NCI-H524 (cell line): ENCODE measurements at regions not wholly inside any gene's neighbourhood (a gene's known extent, or its start where the extent isn't known, plus 50 kb on each side); places are given as distances from the start of the nearest gene placed in this dataset.

Experiments used
- DNase-seq, 2 experiments: peaks; one replicate each; lab custom pipeline; 2025; lab: John Stamatoyannopoulos, UW

DNA sequence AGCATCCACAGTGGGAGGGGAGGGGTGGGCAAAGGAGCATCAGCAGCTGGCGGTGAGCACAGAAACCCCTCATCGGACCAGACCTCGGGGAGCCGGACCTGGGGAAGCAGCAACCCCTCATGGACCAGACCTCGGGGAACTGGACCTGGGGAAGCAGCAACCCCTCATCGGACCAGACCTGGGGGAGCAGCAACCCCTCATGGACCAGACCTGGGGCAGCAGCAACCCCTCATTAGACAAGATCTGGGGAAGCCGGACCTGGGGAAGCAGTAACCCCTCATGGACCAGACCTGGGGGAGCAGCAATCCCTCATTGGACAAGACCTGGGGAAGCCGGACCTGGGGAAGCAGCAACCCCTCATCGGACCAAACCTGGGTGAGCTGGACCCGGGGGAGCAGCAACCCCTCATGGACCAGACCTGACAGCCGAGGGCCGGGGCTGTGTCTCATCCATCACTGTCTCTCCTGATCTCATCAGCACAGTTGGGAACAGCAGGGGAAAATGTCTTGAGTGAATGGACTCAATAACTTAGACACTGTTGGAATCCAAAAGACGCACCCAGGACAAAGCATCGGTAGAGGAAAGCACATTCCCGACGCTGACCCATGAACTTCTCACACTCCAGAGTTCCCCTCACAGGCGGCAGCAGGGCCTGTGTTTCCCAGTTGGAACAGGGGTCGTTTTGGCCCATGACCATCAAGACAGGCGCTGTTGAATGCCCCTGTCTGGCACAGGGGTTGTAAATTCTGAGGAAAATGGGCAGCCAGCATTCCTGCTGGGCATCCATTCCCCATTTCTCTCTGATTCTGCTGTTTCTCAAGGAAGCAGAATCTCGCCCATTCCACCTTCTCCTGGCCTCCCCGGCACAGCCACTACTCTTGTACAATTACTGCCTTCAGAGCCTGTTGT is 1494.6 kb downstream of the TBC1D22A start:
- DNase-seq: no peak

DNA sequence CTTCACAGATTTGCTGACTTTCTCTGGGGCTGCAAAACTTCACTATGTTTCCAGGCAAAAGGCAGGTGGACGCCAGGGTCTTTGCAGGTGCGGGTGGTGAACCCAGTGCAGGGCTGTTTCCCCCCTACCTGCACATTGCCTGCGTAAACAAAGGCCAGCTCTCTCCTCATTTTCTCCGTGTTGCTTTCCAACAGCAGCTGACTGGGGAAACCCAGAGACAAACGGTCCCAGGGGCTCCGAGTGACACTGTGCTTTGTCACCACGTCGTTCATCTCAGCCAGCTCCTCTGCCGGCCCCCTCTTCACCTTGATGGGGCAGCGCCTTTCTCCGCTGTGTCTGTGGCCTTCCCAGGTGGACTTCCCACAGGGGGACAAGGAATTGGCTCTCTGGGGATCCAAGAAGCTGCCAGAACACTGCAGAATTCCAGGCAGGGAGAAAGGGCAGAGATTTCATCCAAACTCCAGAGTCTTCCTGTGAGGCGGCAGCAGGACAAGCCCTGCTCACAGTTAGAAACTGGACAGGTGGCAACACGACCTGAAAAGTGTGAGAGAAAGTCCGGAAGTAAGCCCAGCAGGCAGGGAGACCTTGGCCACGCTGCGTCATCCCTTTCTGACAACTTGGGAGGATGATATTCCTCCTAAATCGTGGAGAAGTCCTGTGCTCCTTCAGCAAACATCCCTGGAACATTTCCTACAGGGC is 1493.7 kb downstream of the TBC1D22A start:
- DNase-seq: no peak

DNA sequence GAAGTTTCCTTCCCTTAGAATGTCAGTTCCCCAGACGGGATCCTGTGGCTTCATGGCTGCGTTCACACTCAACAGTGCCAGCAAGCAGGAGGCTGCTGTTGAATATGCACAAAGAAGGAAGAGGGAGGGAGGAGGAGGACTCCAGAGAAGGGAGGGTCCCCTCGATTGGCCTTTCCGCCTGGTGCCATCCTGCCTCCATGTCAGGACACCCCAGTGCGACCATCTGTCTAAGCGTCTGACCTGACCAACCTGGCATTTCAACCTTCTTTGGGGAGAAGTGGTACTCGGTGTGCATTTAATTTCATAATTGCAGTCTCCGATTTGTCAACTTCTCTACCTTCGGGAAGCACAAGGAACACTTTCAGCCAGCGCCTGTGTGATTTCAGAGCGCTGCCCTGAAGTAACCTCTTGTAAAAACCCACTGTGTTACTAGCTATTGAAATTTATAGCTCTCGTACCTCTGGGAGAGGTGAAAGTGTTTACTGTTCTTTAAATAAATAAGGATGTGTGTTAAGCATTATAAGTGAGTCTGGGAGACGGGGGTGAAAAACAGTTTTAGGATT is 1491.9 kb downstream of the TBC1D22A start:
- DNase-seq: peak; percentile 59 to 66

DNA sequence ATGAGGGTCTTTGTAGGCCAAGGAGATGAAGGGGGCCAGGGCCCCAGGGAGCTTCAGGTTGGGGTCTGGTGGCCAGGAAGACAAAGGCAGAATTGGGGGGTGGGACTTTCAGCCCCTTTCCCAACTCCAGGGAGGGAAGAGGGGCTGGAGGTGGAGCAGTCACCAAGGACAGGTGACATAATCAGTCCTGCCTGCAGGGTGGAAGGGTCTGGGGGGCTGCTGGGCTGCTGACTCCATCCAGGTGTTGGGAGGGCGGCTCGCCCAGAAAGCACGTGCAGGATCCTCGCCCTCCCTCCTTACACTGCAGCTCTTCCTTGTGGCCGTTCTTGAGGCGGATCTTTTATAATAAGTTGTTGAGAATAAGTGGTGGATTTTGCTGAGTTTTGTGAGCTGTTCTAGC is 1491.1 kb downstream of the TBC1D22A start:
- DNase-seq: no peak

DNA sequence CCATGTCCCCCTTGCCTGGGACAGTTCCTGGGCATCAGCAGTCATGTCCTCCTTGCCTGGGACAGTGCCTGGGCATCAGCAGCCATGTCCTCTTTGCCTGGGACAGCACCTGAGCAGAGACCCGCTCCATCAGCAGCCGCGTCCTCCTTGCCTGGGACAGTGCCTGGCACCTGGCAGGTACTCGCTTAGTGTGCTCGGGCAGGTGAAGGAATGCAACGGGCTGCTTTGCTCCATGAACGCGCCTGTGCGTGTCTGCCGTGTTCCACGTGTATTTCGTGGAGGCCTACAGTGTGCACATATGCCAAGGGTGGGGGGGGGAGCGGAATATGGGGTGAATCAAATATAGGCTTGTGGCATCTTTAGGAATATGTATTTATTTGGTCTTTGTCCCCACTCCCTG is 1490.7 kb downstream of the TBC1D22A start:
- no peak for DNase-seq

DNA sequence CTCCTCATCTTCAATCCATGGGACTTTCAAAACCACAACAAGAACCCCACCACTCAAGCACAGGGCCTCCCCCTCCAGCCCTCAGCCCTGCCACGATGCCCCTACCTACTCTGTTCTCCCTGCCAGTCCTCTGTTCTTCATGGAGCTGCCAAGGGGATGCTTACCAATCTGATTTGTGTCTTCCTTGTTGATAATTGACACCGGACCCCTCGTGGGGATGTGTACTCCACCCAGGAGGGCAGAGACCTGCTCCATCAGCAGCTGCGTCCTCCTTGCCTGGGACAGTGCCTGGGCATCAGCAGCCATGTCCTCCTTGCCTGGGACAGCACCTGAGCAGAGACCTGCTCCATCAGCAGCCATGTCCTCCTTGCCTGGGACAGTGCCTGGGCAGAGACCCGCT is 1489.2 kb downstream of the TBC1D22A start:
- DNase-seq: no peak

DNA sequence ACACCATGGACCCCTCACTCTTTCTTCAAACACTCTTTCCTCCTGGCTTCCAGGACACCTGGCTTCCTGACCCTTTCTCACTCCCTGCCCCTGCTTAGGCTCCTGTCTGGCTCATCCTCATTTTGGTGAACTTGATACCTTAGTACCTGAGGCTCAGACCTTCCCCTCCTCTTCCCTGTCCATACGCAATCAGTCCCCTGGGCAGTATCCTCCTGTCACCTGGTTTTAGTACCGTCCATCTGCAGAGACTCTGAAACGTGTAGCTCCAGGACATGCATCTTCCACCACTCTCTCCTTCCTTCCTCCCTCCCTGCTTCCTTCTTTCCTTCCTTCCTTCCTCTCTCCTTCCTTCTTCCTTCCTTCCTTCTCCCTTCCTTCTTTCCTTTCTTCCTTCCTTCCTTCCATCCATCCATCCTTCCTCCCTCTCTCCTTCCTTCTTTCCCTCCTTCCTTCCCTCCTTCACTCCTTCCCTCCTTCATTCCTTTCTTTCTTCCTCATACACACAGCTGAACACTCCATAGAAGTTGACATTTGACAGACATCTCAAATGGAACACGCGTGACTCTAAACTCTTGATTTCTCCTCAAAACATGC is 1488.6 kb downstream of the TBC1D22A start:
- no peak for DNase-seq

DNA sequence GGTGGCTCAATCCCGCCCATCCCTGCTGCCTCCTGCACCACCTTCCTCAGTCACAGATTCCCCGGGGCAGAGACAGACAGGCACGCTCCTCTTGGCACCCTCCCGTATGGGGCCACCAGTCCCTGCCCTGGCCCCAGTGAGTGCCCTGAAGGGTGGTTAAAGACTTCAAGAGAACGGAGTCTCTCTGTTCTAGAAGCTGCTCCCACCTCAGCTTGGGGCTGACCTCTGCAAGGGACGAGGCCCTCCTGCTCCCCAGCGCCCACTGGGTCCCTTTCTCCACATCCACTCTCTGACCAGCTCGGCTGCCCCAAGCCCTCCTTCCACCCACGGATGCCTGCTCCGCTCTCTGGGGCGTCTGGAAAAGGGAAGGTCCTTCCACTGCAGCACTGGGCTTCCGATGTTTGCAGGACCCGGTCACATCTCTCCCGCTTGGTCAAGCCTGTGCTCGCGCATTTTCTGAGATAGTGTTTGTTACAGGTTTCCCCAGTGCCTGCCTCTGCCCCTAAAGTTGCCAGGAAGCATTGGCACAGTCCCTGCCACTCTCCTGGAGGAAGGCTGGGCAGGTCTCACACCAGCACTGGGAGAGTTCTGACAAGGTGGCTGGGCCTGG is 1487.9 kb downstream of the TBC1D22A start:
- no peak for DNase-seq

DNA sequence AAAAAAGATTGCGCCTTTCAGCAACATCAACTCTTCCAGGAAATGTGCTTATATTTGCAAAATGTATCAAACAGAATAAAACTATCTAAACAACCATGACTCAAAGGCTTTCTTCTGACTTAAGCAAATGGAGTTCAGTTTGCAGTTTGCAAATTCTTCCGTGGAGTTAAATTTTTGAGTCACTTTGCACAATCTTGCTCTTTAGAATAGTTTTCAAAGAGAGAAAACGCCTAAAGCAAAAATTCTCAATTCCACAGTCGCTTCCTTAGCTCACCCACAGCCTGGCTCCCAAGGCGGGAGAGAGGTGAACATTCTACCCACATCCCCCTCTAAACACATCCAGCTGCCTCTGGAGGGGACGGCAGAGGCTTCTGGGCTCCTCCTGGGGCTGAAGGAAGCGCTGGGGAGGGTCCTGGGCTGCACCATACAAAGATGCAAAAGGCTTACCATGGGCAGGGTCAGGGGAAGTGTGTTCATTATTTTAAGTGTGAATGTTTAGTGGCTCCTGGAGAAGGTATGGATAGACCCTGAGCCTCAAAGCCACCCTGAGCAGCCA is 1487.3 kb downstream of the TBC1D22A start:
- no peak for DNase-seq

DNA sequence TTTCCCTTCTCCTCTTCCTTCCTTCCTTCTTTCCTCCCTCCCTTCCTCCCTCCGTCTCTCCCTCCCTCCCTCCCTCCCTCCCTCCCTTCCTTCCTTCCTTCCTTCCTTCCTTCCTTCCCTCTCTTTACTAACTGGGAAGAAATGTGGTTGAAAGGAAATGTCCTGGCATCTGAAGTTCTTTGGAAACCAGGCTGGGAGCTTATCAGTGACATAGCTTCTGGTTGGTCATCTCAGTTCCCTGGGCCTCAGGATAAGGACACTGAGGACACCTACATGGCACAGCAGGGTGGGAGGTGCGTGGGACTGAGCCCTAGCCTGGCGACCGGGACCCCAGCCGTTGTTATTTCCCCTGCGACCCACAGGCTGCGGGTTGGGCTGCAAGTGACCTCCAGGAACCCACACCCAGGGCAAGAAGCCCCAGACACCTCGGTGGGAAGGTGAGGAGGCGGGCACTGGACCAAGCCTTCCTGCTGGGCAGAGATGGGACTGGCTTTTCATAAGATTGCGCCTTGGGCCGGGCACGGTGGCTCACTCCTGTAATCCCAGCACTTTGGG is 1486.5 kb downstream of the TBC1D22A start:
- no peak for DNase-seq

DNA sequence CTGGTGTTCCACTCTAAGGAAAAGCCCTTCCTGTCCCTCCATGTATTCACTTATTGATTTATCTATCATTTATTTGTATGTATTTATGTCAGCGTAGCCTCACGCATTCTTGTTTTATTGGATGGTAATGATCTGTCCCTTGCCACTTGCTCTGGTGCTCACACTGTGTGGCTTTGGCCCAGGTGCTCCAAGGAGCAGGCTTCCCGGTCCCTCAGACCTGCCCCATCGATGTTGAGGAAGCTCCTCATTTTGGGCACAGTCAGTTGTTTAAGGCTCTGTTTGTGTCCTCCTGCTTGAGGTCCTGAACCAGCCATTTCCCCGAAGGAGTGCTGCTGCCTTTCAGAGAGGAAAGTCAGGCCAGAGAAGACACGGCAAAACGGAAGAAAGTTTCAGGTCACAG is 1485.4 kb downstream of the TBC1D22A start:
- DNase-seq: no peak

DNA sequence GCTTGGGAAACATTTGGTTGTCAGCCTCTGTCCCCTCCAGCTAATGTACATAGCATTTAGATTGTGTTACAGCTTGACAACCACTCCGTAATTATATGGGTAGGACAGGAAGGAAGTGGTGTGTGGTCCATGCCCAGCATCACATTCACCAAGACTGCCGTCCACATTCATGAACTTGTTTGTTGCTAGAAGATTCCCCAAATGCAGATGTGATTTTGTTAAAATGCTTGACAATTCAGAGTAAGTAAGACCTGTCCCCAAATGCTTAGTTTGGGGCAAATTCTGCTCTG is 1482.7 kb downstream of the TBC1D22A start:
- no peak for DNase-seq

DNA sequence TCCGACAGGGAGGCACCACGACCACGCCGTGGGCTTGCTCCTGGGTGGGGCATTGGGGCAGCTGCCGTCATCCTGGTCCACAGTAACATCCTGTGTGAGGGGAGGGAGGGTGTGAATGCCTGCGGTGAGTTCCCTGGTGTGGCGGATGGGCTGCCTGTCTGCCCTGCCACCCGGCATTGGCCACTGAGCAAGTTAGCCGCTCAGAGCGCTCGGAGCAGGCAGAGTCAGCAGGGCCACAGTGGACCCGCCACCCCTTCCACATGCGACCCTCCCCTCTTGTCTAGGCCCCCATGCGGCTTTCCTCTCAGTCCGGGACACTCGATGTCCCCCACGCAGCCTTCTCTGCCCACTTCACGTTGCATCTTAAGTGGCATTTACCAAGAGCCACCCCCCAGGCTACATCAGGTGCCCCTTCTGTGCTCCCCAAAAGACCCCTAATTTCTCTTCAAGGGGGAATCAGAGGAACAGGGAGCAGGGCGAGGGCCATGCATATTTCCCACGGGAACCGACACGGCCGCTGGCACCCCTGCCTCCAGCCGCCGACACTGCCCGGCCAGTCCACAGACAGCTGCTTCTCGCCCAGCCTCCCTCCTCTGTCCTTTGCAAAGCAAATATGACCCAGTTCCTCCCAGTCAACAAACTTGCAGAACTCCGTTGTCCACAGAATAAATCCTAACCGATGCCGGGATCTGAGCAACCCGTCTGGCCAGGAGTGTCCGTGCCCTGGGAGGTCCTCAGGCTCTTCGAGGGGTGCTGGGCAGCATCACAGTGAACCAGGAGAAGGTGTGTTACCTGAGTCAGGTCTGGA is 1482.1 kb downstream of the TBC1D22A start:
- no peak for DNase-seq

DNA sequence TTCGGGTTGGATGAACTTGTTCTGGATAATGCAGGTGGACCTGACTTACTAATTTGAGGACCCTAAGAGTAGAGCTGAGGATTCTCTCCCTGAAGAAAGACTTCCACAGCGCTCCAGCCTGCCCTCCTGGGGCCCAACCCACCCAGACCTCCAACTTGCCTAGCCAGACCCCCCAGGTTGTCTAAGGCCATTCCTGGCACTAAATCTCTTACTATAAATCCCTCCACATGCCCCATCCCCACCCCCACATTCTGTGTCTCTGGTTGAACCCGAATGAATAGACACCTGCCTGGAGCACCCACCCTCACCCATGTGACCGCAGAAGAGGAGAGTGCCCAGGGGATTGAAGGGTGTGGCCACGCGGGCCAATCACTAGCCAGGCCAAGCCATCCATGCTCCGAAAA is 1480.0 kb downstream of the TBC1D22A start:
- no peak for DNase-seq

DNA sequence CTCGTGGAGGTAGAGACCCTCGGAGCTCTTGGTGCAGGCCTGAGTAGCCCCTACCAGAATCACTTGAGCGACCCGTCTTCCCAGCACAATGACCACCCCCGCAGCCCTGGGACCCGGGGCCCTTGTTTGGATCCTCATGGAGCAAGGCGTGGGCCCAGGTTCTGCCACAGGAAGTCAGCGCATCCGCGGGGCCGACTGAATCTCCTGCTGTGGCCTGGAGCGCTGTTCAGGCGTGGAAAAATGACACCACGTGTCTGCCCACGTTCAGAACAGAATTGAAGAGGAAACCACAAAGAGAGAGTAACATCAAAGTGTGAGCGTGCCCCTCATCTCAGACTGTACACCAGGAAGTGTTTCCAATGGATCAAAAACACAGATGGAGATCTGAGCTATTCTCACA is 1479.2 kb downstream of the TBC1D22A start:
- no peak for DNase-seq

DNA sequence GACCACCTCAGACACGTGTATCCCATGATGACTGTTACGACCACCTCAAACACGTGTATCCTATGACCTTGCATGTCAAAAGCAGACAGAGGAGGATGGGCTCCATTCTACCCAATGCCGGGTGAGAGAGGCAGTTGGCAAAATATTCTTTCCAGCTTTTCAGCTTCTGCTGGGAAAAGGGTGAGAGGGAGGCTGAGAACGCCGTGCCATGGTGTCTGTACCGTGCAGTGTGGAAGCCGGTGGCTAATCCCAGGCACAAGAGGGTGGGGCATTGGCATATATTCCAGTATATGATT is 1478.4 kb downstream of the TBC1D22A start:
- no peak for DNase-seq

DNA sequence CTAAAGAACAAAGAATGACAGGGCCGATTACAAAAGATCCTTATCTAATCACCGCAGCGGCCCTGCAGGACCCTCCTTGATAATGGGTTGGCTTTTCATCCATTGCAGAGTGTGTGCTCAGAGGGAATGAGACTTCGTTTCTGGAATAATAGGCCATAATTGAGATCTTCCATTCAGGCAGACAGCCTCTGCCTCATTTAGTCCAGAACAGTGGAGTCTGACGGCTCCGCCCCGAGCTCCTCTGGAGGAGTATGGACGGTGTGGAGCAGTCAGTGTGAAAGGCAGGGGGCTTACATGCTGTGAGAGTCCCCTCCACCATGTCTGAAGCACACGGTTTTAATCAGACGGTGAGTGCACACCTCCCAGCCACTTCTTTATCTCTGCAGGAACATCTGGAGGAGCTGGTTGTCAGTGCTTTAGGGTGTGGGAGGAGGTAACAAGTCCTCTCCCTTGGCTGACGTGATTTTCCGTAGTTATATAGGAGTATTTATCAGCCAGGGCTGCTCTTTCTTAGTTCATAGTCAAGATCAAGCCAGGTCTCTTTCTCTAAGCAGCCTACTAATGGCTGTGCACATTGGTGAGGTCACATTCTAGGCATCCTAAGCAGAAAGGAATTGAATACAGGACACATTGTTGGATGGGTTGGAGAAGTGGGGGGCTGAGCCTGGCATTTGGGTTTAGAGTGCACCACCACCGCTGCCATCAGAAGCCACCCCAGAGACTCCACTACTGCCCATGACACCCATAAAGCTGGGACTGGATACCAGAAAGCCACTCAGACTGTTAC is 1477.9 kb downstream of the TBC1D22A start:
- DNase-seq: no peak

DNA sequence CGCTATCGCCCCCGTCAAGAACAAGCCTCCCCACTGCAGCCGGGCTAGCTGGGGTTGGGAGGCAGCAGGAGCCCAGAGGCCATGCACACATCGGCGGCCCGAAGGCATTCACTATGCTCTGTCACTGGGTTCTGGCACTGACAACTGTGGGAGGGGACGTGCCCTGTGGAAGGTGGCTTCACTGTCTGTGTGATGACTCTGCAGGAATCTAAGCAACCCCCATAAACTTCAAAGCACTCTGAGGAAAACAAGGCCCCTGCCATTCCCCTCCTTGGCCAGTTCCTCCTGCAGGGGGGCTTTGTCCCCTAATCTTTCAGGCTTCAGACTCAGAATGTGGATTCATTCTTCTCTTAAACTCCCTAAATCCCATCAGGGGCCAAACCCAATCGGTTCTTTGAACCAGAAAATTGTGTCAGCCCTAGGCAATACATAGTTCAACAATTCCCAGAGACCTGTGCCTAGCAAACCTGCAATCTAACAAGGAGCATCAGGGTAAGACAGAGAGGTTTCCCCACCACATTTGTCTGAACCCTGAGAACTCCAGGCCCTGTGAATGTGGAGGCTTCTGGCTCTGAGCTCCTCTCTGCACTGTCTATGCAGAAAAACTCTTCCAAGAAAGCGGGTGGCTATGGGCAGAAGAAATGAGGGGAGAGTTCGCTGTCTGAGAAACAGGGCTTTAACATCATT is 1477.2 kb downstream of the TBC1D22A start:
- no peak for DNase-seq

DNA sequence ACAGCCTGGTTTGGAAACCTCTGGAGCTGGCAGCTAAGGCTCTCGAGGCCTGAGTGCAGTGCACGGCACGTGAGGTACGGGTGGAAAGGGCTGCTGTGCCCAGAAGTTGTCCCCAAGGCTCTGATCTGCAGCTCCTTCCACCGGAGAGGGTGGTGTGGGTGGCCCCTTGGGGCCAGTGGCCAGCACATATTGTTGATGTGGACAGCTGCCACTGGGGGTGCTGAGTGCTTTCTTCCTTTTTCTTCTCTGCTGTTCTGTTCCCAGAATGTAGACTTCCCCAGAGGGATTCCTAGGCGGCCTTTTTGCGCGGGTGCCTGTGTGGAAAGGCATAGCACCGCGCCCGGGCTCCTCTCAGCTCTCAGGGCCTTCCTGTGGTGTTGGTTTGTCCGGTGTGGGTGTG is 1476.5 kb downstream of the TBC1D22A start:
- DNase-seq: no peak
